Loucy (cell line): ENCODE measurements at regions not wholly inside any gene's neighbourhood (a gene's known extent, or its start where the extent isn't known, plus 50 kb on each side); places are given as distances from the start of the nearest gene placed in this dataset.
A peak's percentile ranks its signal among the peaks of the same experiment; 100 is the strongest.
"Not testable (repeated sequence)": the region's sequence is repeated elsewhere in the genome, so short reads cannot be mapped to it uniquely, and the experiment has no call there.

Experiments used
- H2AFZ ChIP-seq: fragments of 200-600 bp; sonication (generic); 2 replicates; pipeline ENCODE4 v1.6.0; 2016; ENCODE audit warnings: antibody characterized with exemption, mild to moderate bottlenecking, low read length, moderate library complexity
- H3F3A ChIP-seq: fragments of 200-600 bp; 2 replicates; pipeline ENCODE4 v1.6.0; 2016; ENCODE audit warnings: antibody characterized with exemption, low read depth, mild to moderate bottlenecking
- H3K27me3 ChIP-seq: fragments of 200-600 bp; sonication (generic); 2 replicates; pipeline ENCODE4 v1.6.1; 2014; ENCODE audit warnings: low read length, mild to moderate bottlenecking; ENCODE audit not compliant: insufficient read depth, poor library complexity, severe bottlenecking
- H3K36me3 ChIP-seq: fragments of 200-600 bp; sonication (generic); 2 replicates; pipeline ENCODE4 v1.6.1; 2016; ENCODE audit warnings: low read length; ENCODE audit not compliant: insufficient read depth
- H3K4me1 ChIP-seq: fragments of 200-600 bp; sonication (generic); 2 replicates; pipeline ENCODE4 v1.5.1; 2014; ENCODE audit warnings: low read length, mild to moderate bottlenecking; ENCODE audit not compliant: insufficient read depth, poor library complexity, severe bottlenecking
- H3K4me2 ChIP-seq: fragments of 200-600 bp; sonication (generic); 2 replicates; pipeline ENCODE4 v1.6.0; 2014; ENCODE audit warnings: antibody characterized with exemption, low read length, low read depth, mild to moderate bottlenecking; ENCODE audit not compliant: poor library complexity, severe bottlenecking
- H3K4me3 ChIP-seq: fragments of 200-600 bp; sonication (generic); 2 replicates; pipeline ENCODE4 v1.5.1; 2014; ENCODE audit warnings: low read length, mild to moderate bottlenecking, mixed read lengths; ENCODE audit not compliant: poor library complexity, severe bottlenecking
- H3K79me2 ChIP-seq: fragments of 200-600 bp; sonication (generic); 2 replicates; pipeline ENCODE4 v1.6.1; 2014; ENCODE audit warnings: low read length; ENCODE audit not compliant: insufficient read depth
- H3K9ac ChIP-seq: fragments of 200-600 bp; sonication (generic); 2 replicates; pipeline ENCODE4 v1.6.0; 2014; ENCODE audit warnings: mild to moderate bottlenecking, low read depth, low read length, moderate library complexity; ENCODE audit not compliant: poor library complexity, severe bottlenecking
- H3K9me2 ChIP-seq: fragments of 200-600 bp; sonication (generic); replicated peaks from 2 replicates; pipeline ENCODE4 v1.6.1; 2016; ENCODE audit warnings: low read depth, low read length, mixed read lengths
- H3K9me3 ChIP-seq: fragments of 200-600 bp; sonication (generic); 2 replicates; pipeline ENCODE4 v1.6.1; 2014; ENCODE audit warnings: mild to moderate bottlenecking, antibody characterized with exemption, low read length, low read depth; ENCODE audit not compliant: insufficient read depth
- H4K20me1 ChIP-seq: fragments of 200-600 bp; sonication (generic); 2 replicates; pipeline ENCODE4 v1.6.0; 2014; ENCODE audit warnings: antibody characterized with exemption, low read length, mild to moderate bottlenecking; ENCODE audit not compliant: insufficient read depth, poor library complexity, severe bottlenecking
- EZH2phosphoT487 ChIP-seq: fragments of 200-600 bp; IDR thresholded peaks from 2 replicates; pipeline ENCODE4 v1.6.1; 2018; ENCODE audit warnings: antibody characterized with exemption, mild to moderate bottlenecking, moderate library complexity, borderline replicate concordance
- TF ChIP-seq, protein P1 (sequence below): fragments of 200-600 bp; sonication (generic); conservative IDR thresholded peaks from 2 replicates; pipeline ENCODE4 v1.5.1; 2014; ENCODE audit warnings: mild to moderate bottlenecking, antibody characterized with exemption, low read length

DNA sequence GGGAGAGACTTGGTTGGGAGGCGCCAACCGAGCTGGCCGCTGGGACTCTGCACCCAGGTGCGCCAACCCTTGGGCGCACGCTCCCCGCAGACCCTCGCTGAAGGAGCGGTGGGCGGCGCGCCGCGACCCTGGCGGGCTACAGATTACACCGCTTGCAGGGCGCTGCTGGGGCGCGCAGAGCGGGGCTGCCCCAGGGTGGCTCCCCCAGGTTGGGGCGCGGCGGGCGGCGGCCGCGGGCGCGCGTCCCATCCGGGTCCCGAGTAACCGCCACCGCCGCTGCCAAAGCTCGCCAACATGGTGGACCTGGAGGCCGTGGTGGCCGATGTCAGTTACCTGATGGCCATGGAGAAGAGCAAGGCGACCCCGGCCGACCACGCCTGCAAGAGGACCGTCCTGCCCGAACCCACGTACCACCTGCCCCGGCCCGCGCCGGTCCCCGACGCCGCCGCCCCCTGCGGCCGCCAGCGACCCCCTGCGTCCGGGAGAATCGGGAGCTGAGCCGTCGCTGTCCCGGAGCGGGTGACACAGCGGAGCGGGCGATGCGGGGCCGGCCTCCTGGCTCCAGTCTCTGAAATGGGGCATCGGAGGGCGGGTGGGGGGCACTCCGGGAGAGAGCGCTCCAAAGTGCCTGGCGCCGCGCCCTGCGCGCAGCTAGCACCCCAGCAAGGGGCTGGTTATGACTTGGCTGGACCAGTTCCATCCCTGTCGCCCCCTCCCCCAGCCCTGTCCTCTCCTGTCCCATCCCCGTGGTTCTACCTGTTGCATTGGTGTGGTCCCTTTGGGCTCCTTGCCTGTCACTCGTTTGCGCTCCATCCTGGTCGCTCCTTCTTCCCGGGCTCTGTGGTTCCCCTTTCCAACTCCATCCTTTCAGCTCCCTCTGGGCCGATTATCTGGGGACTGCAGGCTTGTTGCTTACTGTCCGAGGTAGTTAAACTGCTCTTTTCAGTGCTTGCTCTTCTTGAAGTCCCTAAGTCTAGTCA, 143.3 kb upstream of the GRK3 start:
- no peak overlapping the region for H3K9ac ChIP-seq
- no peaks in the 10 kb centered on the region for H3F3A ChIP-seq
- no peak overlapping the region for H3K4me3 ChIP-seq
- TF ChIP-seq, protein P1, sequence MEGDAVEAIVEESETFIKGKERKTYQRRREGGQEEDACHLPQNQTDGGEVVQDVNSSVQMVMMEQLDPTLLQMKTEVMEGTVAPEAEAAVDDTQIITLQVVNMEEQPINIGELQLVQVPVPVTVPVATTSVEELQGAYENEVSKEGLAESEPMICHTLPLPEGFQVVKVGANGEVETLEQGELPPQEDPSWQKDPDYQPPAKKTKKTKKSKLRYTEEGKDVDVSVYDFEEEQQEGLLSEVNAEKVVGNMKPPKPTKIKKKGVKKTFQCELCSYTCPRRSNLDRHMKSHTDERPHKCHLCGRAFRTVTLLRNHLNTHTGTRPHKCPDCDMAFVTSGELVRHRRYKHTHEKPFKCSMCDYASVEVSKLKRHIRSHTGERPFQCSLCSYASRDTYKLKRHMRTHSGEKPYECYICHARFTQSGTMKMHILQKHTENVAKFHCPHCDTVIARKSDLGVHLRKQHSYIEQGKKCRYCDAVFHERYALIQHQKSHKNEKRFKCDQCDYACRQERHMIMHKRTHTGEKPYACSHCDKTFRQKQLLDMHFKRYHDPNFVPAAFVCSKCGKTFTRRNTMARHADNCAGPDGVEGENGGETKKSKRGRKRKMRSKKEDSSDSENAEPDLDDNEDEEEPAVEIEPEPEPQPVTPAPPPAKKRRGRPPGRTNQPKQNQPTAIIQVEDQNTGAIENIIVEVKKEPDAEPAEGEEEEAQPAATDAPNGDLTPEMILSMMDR = no peak
- TF ChIP-seq EZH2phosphoT487 = no peak
- H2AFZ ChIP-seq = no peak overlapping the region
- no peaks in the 10 kb centered on the region for H3K79me2 ChIP-seq
- H3K36me3 ChIP-seq = no peaks in the 10 kb centered on the region
- H3K9me2 ChIP-seq = no peaks in the 10 kb centered on the region
- H3K4me2 ChIP-seq = no peak overlapping the region
- H3K4me1 ChIP-seq = peaks cover 20% of the 10 kb centered on the region
- no peaks in the 10 kb centered on the region for H4K20me1 ChIP-seq
- no peaks in the 10 kb centered on the region for H3K9me3 ChIP-seq
- no peaks in the 10 kb centered on the region for H3K27me3 ChIP-seq

DNA sequence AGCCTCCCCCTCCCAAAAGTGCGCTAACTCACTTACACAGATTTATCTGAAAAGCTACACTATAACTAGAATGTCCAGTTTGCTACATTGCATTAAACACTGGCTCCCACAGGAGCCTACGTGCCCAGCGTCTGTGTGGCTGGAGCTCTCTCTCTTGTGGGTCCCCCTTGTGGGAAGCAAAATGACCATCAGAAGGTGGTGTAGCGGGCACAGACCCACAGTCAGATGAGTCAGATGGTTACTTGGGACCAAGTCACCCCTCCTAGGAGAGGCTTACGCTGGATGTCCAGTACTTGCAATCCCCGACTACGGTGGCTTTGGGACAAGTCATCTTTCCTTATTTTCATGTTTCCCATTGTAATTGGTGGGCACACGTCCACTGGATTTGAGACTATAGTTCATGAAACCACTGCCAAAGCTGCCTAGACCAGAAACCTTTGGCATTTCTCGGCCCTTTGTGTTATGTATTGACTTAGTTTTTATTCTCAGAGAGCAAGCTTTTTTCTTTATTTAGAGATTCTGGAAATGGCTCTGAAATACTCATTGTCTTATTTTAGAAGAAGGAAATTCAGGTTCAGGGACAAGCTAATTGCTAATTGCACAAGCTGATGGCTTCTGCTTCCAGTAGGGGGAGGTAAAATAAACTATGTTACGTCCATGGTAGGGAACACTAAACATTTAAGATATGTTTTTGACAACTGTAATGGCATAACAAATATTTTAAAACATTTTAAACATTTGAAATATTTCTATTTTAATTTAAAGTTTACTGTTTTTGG, 137.8 kb upstream of the GRK3 start:
- H3K79me2 ChIP-seq, H4K20me1 ChIP-seq, H3K9me2 ChIP-seq, H3K9ac ChIP-seq, H2AFZ ChIP-seq, H3K9me3 ChIP-seq, H3K4me3 ChIP-seq, H3K36me3 ChIP-seq, H3K4me2 ChIP-seq, H3F3A ChIP-seq, H3K27me3 ChIP-seq, H3K4me1 ChIP-seq: not testable (repeated sequence)
- TF ChIP-seq, protein P1 = peak; percentile 60

DNA sequence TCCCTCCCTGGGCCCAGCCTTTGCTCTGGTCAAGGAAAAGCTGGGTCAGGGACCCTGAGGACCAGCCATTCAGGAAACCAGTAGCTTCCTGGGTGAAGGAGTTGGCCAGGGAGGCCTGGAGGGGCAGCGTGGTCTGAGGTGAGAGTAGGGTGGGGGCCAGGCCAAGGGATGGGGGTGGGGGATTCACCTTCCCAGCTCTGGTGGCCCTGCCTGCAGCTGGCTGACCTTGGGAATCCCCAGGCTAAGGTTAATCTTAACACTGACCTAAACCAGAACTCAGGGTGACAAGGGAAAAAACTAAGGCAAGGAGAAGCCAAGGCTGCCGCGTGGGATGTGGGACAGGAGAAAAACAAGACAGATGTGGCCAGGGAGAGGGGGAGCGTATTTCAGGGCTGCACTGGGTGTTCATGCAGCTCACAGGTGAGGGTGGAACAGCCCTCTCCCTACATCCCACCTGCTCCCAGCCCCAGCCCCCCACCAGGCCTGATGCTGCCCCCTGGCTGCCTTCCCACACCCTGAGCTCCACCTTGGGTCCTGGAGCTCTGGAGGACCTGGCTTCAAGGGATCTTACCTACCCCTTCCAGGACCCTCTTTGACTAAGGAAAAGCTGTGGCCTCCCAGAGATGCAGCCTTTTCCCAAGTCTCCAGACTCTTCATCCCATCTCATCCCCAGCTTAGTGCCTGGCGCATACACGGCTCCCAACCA, 132.7 kb upstream of the GRK3 start:
- not testable (repeated sequence) for H3K9me2 ChIP-seq, H3K4me2 ChIP-seq, H3K9me3 ChIP-seq, H2AFZ ChIP-seq, H3K9ac ChIP-seq, H3K4me1 ChIP-seq, H4K20me1 ChIP-seq, H3F3A ChIP-seq, H3K36me3 ChIP-seq, H3K27me3 ChIP-seq, H3K79me2 ChIP-seq, H3K4me3 ChIP-seq

DNA sequence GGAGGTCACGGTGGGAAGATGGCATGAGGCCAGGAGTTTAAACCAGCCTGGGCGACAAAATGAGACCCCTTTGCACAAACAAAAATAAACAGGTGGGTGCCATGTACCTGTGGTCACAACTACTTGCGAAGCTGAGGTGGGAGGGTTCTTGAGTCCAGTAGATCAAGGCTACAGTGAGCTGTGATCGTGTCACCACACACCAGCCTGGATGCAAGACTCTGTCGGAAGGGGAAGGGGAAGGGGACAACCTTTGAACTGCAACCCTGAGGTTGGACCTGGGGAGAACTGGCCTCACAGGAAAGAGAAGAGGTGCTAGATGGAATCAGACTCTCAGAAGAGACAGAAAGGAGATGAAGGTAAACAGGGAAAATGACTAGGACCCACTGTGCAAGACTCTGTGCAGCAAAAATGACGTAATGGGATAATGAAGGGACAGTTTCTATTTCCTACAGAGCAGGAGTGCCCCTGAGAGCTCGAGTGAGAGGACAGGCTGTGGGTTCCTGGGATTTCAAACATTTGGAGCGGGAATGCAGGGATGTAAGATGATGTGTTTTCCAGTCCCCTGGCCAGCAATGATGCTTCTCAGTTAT, 131.0 kb upstream of the GRK3 start:
- H3F3A ChIP-seq, H3K4me1 ChIP-seq, H3K9me3 ChIP-seq, H3K79me2 ChIP-seq, H3K4me2 ChIP-seq, H2AFZ ChIP-seq, H4K20me1 ChIP-seq, H3K9me2 ChIP-seq, H3K9ac ChIP-seq, H3K4me3 ChIP-seq, H3K27me3 ChIP-seq, H3K36me3 ChIP-seq: not testable (repeated sequence)
